ENCODE measurements at regions not wholly inside any gene's neighbourhood (a gene's known extent, or its start where the extent isn't known, plus 50 kb on each side); places are given as distances from the start of the nearest gene placed in this dataset.

GRCh38 chr2:48195169-48195568 lies 119.3 kb upstream of the FOXN2 start:
- Histone ChIP-seq H3K4me1 (ENCODE audit: control insufficient read depth in 1 of 2, insufficient read depth in 2 of 2, low read length in 2 of 2) (no peaks in the 10 kb centered on the region), H3K9ac (ENCODE audit: low read length) (no peak overlapping the region), H3K27me3 (ENCODE audit: insufficient read depth, low read length) (no peaks in the 10 kb centered on the region), H3K79me2 (ENCODE audit: insufficient read depth, low read length) (no peaks in the 10 kb centered on the region), H2AFZ (ENCODE audit: low read depth, low read length, poor library complexity, severe bottlenecking) (no peak overlapping the region), H3K27ac (ENCODE audit: low read depth, low read length) (no peak overlapping the region), H3K9me3 (ENCODE audit: control insufficient read depth in 1 of 2, insufficient read depth in 1 of 2, low read depth in 1 of 2, low read length in 2 of 2) (no peaks in the 10 kb centered on the region), H3K4me2 (ENCODE audit: low read length) (no peak overlapping the region), H4K20me1 (ENCODE audit: insufficient read depth) (no peaks in the 10 kb centered on the region), H3K9me2 (ENCODE audit: insufficient read depth) (no peaks in the 10 kb centered on the region), H3K4me3 (replicated peaks in 1 of 2; ENCODE audit: low read depth in 1 of 2, low read length in 2 of 2) (no peak overlapping the region), H3K36me3 (ENCODE audit: control insufficient read depth in 1 of 2, insufficient read depth in 2 of 2, low read length in 2 of 2) (no peaks in the 10 kb centered on the region)
- no TSS peak for BruUV-seq (replicated peaks)
- DNase-seq (ENCODE audit: low read depth, low spot score) (no peak), ATAC-seq (no peak)
- ChIA-PET RAD21 (ENCODE audit: low non-redundant PET in 1 of 2, low total read pairs in 2 of 2, uncharacterized antibody in 2 of 2, unreplicated experiment in 2 of 2) (no interaction called here), CTCF (no interaction called here), POLR2A (no interaction called here)
- TF ChIP-seq ELF1 (IDR thresholded peaks at IDR 0.05; ENCODE audit: borderline replicate concordance, low read depth), result no peak
- no peak for TF ChIP-seq REST (IDR thresholded peaks at IDR 0.05; ENCODE audit: low read depth)
- TF ChIP-seq, protein P1, sequence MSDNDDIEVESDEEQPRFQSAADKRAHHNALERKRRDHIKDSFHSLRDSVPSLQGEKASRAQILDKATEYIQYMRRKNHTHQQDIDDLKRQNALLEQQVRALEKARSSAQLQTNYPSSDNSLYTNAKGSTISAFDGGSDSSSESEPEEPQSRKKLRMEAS (IDR thresholded peaks at IDR 0.05), result no peak
- no peak for TF ChIP-seq ATF3 (IDR thresholded peaks at IDR 0.05)
- TF ChIP-seq RAD21 (IDR thresholded peaks at IDR 0.05; ENCODE audit: low read depth), result no peak
- TF ChIP-seq CBX3 (IDR thresholded peaks at IDR 0.05; ENCODE audit: low read depth), result no peak
- no peak for TF ChIP-seq EGR1 (IDR thresholded peaks at IDR 0.05; ENCODE audit: low read depth)
- no peak for TF ChIP-seq CTCF (IDR thresholded peaks at IDR 0.05 in 2 of 3, conservative IDR thresholded peaks at IDR 0.05 in 1 of 3; ENCODE audit: borderline replicate concordance in 1 of 3, insufficient read depth in 1 of 3, low read depth in 2 of 3, low read length in 2 of 3)
- intact Hi-C loops (cut with micrococcal nuclease), result no loop called here
